Fibroblast of villous mesenchyme (primary cell): ENCODE measurements at regions not wholly inside any gene's neighbourhood (a gene's known extent, or its start where the extent isn't known, plus 50 kb on each side); places are given as distances from the start of the nearest gene placed in this dataset.

Source experiments
- DNase-seq: peaks from one replicate; pipeline ENCODE4 v3.0.0-alpha.2; 2010; ENCODE audit warnings: low read depth
- H3K4me3 ChIP-seq: 2 replicates; pipeline ENCODE4 v1.5.1; 2011; ENCODE audit warnings: low read depth, mild to moderate bottlenecking, low read length
- CTCF ChIP-seq: IDR thresholded peaks from 2 replicates; pipeline ENCODE4 v1.5.1; 2012; ENCODE audit warnings: low read depth, mild to moderate bottlenecking, low read length; ENCODE audit not compliant: insufficient read depth

- peak; percentile 21 for TF ChIP-seq CTCF
- no peak overlapping the region for H3K4me3 ChIP-seq
- no peak for DNase-seq
These were observed 176.0 kb upstream of the MYO3A start for GRCh38 chr10:25758041-25758457.

GRCh38 chr10:25758511-25758910 lies 175.5 kb upstream of the MYO3A start:
- no peak for TF ChIP-seq CTCF
- no peak overlapping the region for H3K4me3 ChIP-seq
- no peak for DNase-seq

- no peak overlapping the region for H3K4me3 ChIP-seq
- no peak for DNase-seq
- TF ChIP-seq CTCF = no peak
These were observed 172.1 kb upstream of the MYO3A start for GRCh38 chr10:25761937-25762336.

- TF ChIP-seq CTCF = no peak
- no peak for DNase-seq
- H3K4me3 ChIP-seq = no peak overlapping the region
These were observed 167.8 kb upstream of the MYO3A start for GRCh38 chr10:25766213-25766612.

- H3K4me3 ChIP-seq = no peak overlapping the region
- DNase-seq = no peak
- TF ChIP-seq CTCF = no peak
These were observed 167.3 kb upstream of the MYO3A start for GRCh38 chr10:25766687-25767221.

- TF ChIP-seq CTCF = no peak
- H3K4me3 ChIP-seq = no peak overlapping the region
- no peak for DNase-seq
These were observed 165.9 kb upstream of the MYO3A start for GRCh38 chr10:25768167-25768566.

GRCh38 chr10:25778646-25779045 lies 155.4 kb upstream of the MYO3A start:
- no peak for TF ChIP-seq CTCF
- no peak overlapping the region for H3K4me3 ChIP-seq
- no peak for DNase-seq
